ENCODE measurements at regions not wholly inside any gene's neighbourhood (a gene's known extent, or its start where the extent isn't known, plus 50 kb on each side); places are given as distances from the start of the nearest gene placed in this dataset.

DNA sequence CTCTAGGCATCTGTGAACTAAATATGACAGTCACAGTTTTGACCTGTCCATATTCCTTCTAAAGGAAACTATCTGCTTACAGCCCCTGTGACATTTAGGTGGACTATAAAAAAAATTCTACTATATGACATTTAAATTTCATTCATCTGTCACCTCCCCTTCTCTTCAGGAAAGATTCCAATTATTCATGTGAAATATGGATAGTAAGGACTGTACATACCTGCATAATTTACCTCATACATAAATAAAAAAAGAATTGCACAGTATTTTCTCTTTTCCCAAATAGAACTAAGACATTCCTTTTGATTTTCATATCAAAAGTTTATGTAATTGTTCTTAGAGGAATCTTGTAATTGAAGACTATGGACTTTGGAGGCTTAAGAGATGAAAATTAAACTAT, 192.3 kb upstream of the GRIN3A start:
- no peaks in the 10 kb centered on the region for H3K36me3 ChIP-seq (ENCODE audit: control insufficient read depth in 4 of 4, insufficient read depth in 3 of 4, low read depth in 1 of 4, low read length in 3 of 4)
- no peak for DNase-seq (ENCODE audit: low spot score)
- H3K4me1 ChIP-seq (ENCODE audit: control insufficient read depth in 4 of 4, insufficient read depth in 4 of 4, low read length in 3 of 4), result no peaks in the 10 kb centered on the region
- no peak overlapping the region for H3K9ac ChIP-seq (ENCODE audit: low read depth in 1 of 2, low read length in 2 of 2)
- H3K27me3 ChIP-seq (ENCODE audit: control insufficient read depth in 4 of 4, insufficient read depth in 4 of 4, low read length in 3 of 4), result no peaks in the 10 kb centered on the region
- H3K9me3 ChIP-seq (ENCODE audit: control insufficient read depth in 4 of 4, low read length in 3 of 4), result no peaks in the 10 kb centered on the region
- H3K27ac ChIP-seq (ENCODE audit: low read depth in 1 of 2, low read length in 2 of 2), result no peak overlapping the region
- no peak for TF ChIP-seq RXRA (IDR thresholded peaks at IDR 0.05)
- no peak for TF ChIP-seq SP1 (IDR thresholded peaks at IDR 0.05)
- TF ChIP-seq, protein P1, sequence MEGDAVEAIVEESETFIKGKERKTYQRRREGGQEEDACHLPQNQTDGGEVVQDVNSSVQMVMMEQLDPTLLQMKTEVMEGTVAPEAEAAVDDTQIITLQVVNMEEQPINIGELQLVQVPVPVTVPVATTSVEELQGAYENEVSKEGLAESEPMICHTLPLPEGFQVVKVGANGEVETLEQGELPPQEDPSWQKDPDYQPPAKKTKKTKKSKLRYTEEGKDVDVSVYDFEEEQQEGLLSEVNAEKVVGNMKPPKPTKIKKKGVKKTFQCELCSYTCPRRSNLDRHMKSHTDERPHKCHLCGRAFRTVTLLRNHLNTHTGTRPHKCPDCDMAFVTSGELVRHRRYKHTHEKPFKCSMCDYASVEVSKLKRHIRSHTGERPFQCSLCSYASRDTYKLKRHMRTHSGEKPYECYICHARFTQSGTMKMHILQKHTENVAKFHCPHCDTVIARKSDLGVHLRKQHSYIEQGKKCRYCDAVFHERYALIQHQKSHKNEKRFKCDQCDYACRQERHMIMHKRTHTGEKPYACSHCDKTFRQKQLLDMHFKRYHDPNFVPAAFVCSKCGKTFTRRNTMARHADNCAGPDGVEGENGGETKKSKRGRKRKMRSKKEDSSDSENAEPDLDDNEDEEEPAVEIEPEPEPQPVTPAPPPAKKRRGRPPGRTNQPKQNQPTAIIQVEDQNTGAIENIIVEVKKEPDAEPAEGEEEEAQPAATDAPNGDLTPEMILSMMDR (IDR thresholded peaks at IDR 0.05; ENCODE audit: low read depth, low read length, missing input control), result no peak
- no peak for TF ChIP-seq TAF1 (conservative IDR thresholded peaks at IDR 0.05)
- TF ChIP-seq EGR1 (IDR thresholded peaks at IDR 0.05; ENCODE audit: low read depth in 2 of 2), result no peak
- TF ChIP-seq ZBTB33 (IDR thresholded peaks at IDR 0.05), result no peak
- no peak for TF ChIP-seq GABPA (IDR thresholded peaks at IDR 0.05 in 1 of 2, conservative IDR thresholded peaks at IDR 0.05 in 1 of 2)
- TF ChIP-seq ATF3 (IDR thresholded peaks at IDR 0.05), result no peak
- no peak for TF ChIP-seq YY1 (IDR thresholded peaks at IDR 0.05)
- no peak for TF ChIP-seq FOXA1 (IDR thresholded peaks at IDR 0.05)
- TF ChIP-seq HNF4A (conservative IDR thresholded peaks at IDR 0.05), result no peak
- TF ChIP-seq, protein P2, sequence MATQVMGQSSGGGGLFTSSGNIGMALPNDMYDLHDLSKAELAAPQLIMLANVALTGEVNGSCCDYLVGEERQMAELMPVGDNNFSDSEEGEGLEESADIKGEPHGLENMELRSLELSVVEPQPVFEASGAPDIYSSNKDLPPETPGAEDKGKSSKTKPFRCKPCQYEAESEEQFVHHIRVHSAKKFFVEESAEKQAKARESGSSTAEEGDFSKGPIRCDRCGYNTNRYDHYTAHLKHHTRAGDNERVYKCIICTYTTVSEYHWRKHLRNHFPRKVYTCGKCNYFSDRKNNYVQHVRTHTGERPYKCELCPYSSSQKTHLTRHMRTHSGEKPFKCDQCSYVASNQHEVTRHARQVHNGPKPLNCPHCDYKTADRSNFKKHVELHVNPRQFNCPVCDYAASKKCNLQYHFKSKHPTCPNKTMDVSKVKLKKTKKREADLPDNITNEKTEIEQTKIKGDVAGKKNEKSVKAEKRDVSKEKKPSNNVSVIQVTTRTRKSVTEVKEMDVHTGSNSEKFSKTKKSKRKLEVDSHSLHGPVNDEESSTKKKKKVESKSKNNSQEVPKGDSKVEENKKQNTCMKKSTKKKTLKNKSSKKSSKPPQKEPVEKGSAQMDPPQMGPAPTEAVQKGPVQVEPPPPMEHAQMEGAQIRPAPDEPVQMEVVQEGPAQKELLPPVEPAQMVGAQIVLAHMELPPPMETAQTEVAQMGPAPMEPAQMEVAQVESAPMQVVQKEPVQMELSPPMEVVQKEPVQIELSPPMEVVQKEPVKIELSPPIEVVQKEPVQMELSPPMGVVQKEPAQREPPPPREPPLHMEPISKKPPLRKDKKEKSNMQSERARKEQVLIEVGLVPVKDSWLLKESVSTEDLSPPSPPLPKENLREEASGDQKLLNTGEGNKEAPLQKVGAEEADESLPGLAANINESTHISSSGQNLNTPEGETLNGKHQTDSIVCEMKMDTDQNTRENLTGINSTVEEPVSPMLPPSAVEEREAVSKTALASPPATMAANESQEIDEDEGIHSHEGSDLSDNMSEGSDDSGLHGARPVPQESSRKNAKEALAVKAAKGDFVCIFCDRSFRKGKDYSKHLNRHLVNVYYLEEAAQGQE (IDR thresholded peaks at IDR 0.05), result no peak
- no peak for TF ChIP-seq JUND (IDR thresholded peaks at IDR 0.05)
- H3K4me3 ChIP-seq (ENCODE audit: low read depth in 1 of 3, low read length in 3 of 3), result no peak overlapping the region

GRCh38 chr9:101925498-101925897, 187.1 kb upstream of the GRIN3A start:
- no peak for DNase-seq (ENCODE audit: low spot score)
- Histone ChIP-seq H3K4me3 (ENCODE audit: low read depth in 1 of 3, low read length in 3 of 3) (no peak overlapping the region), H3K36me3 (ENCODE audit: control insufficient read depth in 4 of 4, insufficient read depth in 3 of 4, low read depth in 1 of 4, low read length in 3 of 4) (no peaks in the 10 kb centered on the region), H3K9me3 (ENCODE audit: control insufficient read depth in 4 of 4, low read length in 3 of 4) (no peaks in the 10 kb centered on the region), H3K9ac (ENCODE audit: low read depth in 1 of 2, low read length in 2 of 2) (no peak overlapping the region), H3K4me1 (ENCODE audit: control insufficient read depth in 4 of 4, insufficient read depth in 4 of 4, low read length in 3 of 4) (no peaks in the 10 kb centered on the region), H3K27ac (ENCODE audit: low read depth in 1 of 2, low read length in 2 of 2) (no peak overlapping the region), H3K27me3 (ENCODE audit: control insufficient read depth in 4 of 4, insufficient read depth in 4 of 4, low read length in 3 of 4) (no peaks in the 10 kb centered on the region)
- TF ChIP-seq GABPA (IDR thresholded peaks at IDR 0.05 in 1 of 2, conservative IDR thresholded peaks at IDR 0.05 in 1 of 2) (no peak), ATF3 (IDR thresholded peaks at IDR 0.05) (no peak), JUND (IDR thresholded peaks at IDR 0.05) (no peak), ZBTB33 (IDR thresholded peaks at IDR 0.05) (no peak), RXRA (IDR thresholded peaks at IDR 0.05) (no peak), FOXA2 (IDR thresholded peaks at IDR 0.05) (no peak), HNF4A (conservative IDR thresholded peaks at IDR 0.05) (no peak), TAF1 (conservative IDR thresholded peaks at IDR 0.05) (no peak), YY1 (IDR thresholded peaks at IDR 0.05) (no peak), FOXA1 (IDR thresholded peaks at IDR 0.05) (no peak)
- TF ChIP-seq, protein P1 (IDR thresholded peaks at IDR 0.05; ENCODE audit: low read depth, low read length, missing input control), result no peak
- TF ChIP-seq, protein P3, sequence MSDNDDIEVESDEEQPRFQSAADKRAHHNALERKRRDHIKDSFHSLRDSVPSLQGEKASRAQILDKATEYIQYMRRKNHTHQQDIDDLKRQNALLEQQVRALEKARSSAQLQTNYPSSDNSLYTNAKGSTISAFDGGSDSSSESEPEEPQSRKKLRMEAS (IDR thresholded peaks at IDR 0.05), result no peak

All from liver (tissue), 7 donors.